Endothelial cell of umbilical vein (primary cell): ENCODE measurements at regions not wholly inside any gene's neighbourhood (a gene's known extent, or its start where the extent isn't known, plus 50 kb on each side); places are given as distances from the start of the nearest gene placed in this dataset.

Experiments used
- BruUV-seq: library from RNA; stranded (reverse); fragments of 400-500 nt; replicated peaks from 2 replicates; lab custom pipeline; 2021; lab: Mats Ljungman, UMichigan
- CTCF ChIA-PET: fragments of 300-600, 350-600 bp; sonication (Branson Sonifier 250); formaldehyde crosslinking; loops from one replicate; lab custom pipeline; 2021; ENCODE audit warnings: antibody characterized with exemption, inconsistent platforms; lab: Charles Lee
- POLR2A ChIA-PET: fragments of 300-600, 350-600 bp; sonication (Branson Sonifier 250); formaldehyde crosslinking; loops from one replicate; lab custom pipeline; 2021; ENCODE audit warnings: antibody characterized with exemption, inconsistent platforms; lab: Charles Lee
- DNase-seq: peaks from one replicate; pipeline ENCODE4 v3.0.0-alpha.2; 2011; ENCODE audit warnings: low read depth, low spot score
- FAIRE-seq: peaks from 2 replicates; lab custom pipeline; 2011; peaks lifted over from hg19 to GRCh38; lab: Jason Lieb, UNC
- H2AFZ ChIP-seq: 2 replicates; pipeline ENCODE4 v1.6.0; 2012; ENCODE audit warnings: low read depth, low read length, control low read depth, inconsistent platforms
- H3K27ac ChIP-seq: 2 replicates; pipeline ENCODE4 v1.5.1; 2011; ENCODE audit warnings: low read depth, mild to moderate bottlenecking, control low read depth, low read length, moderate library complexity; ENCODE audit not compliant: insufficient read depth
- H3K27me3 ChIP-seq, 2 experiments: 2 replicates each; pipeline versions ENCODE4 v1.6.0 to v1.6.1; 2011; ENCODE audit warnings: low read length in 2 of 2, mixed read lengths in 1 of 2; ENCODE audit not compliant: control insufficient read depth in 2 of 2, insufficient read depth in 2 of 2
- H3K36me3 ChIP-seq, 2 experiments: 2 replicates in 1 of 2; 3 replicates in 1 of 2; pipeline ENCODE4 v1.5.1; 2011; ENCODE audit warnings: low read length in 2 of 2, mild to moderate bottlenecking in 1 of 2, moderate library complexity in 1 of 2; ENCODE audit not compliant: control insufficient read depth in 2 of 2, insufficient read depth in 2 of 2; ENCODE audit errors: extremely low read depth in 1 of 2
- H3K4me1 ChIP-seq: 3 replicates; pipeline ENCODE4 v1.5.1; 2011; ENCODE audit warnings: mild to moderate bottlenecking, low read length; ENCODE audit not compliant: control insufficient read depth, insufficient read depth; ENCODE audit errors: extremely low read depth
- H3K4me2 ChIP-seq: 2 replicates; pipeline ENCODE4 v1.6.1; 2011; ENCODE audit warnings: low read length, control low read depth, mixed read lengths; ENCODE audit not compliant: insufficient read depth
- H3K4me3 ChIP-seq, 3 experiments: fragments of 200-600 bp in 1 of 3; sonication (generic), shearing (Covaris generic) in 1 of 3; replicated peaks in 1 of 3; 2 replicates each; pipeline ENCODE4 v1.5.1; 2011 to 2016; ENCODE audit warnings: control low read depth in 3 of 3, low read length in 3 of 3, mild to moderate bottlenecking in 2 of 3, inconsistent platforms in 1 of 3, low read depth in 1 of 3, moderate library complexity in 1 of 3; ENCODE audit not compliant: insufficient read depth in 1 of 3
- H3K79me2 ChIP-seq: 2 replicates; pipeline ENCODE4 v1.6.0; 2012; ENCODE audit warnings: low read length, inconsistent platforms; ENCODE audit not compliant: control insufficient read depth, insufficient read depth
- H3K9ac ChIP-seq: replicated peaks from 2 replicates; pipeline ENCODE3; 2011; ENCODE audit warnings: low read length, control low read depth; ENCODE audit not compliant: insufficient read depth; ENCODE audit errors: extremely low read depth
- H3K9me1 ChIP-seq: replicated peaks from 3 replicates; pipeline ENCODE4 v1.6.0; 2011; ENCODE audit warnings: mild to moderate bottlenecking, low read length; ENCODE audit not compliant: control insufficient read depth, insufficient read depth; ENCODE audit errors: extremely low read depth
- H3K9me3 ChIP-seq: replicated peaks from 2 replicates; pipeline ENCODE4 v1.5.1; 2012; ENCODE audit warnings: low read length, inconsistent platforms; ENCODE audit not compliant: control insufficient read depth, insufficient read depth
- H4K20me1 ChIP-seq: replicated peaks from 2 replicates; pipeline ENCODE3; 2011; ENCODE audit warnings: mild to moderate bottlenecking, low read length; ENCODE audit not compliant: control insufficient read depth, insufficient read depth; ENCODE audit errors: extremely low read depth
- CTCF ChIP-seq, 2 donors: IDR thresholded peaks; 1 replicate in 1 of 2; 2 replicates in 1 of 2; pipeline ENCODE4 v1.5.1; 2011; ENCODE audit warnings: low read length in 2 of 2, mild to moderate bottlenecking in 2 of 2, moderate library complexity in 2 of 2, control low read depth in 1 of 2, inconsistent platforms in 1 of 2, low read depth in 1 of 2; ENCODE audit not compliant: insufficient read depth in 1 of 2; ENCODE audit errors: extremely low read depth in 1 of 2
- EZH2 ChIP-seq: IDR thresholded peaks from 2 replicates; pipeline ENCODE4 v1.6.1; 2012; ENCODE audit warnings: borderline replicate concordance, low read depth, mild to moderate bottlenecking, moderate library complexity, low read length, inconsistent platforms; ENCODE audit not compliant: severe bottlenecking
- FOS ChIP-seq: IDR thresholded peaks from 2 replicates; pipeline ENCODE4 v1.6.1; 2011; ENCODE audit warnings: mild to moderate bottlenecking, low read length, moderate library complexity, borderline replicate concordance; ENCODE audit not compliant: insufficient read depth
- GATA2 ChIP-seq: IDR thresholded peaks from 2 replicates; pipeline ENCODE4 v1.7.0; 2011; ENCODE audit warnings: low read depth, mild to moderate bottlenecking, moderate library complexity, mixed read lengths, low read length; ENCODE audit not compliant: insufficient read length, insufficient read depth
- JUN ChIP-seq: IDR thresholded peaks from 2 replicates; pipeline ENCODE4 v1.6.1; 2011; ENCODE audit warnings: borderline replicate concordance, low read depth; ENCODE audit not compliant: insufficient read length, insufficient read depth
- MAX ChIP-seq: IDR thresholded peaks from 2 replicates; pipeline ENCODE4 v1.6.1; 2011; ENCODE audit not compliant: insufficient read depth, insufficient read length
- MYC ChIP-seq: IDR thresholded peaks from one replicate; pipeline ENCODE4 v1.6.1; 2011; ENCODE audit warnings: mild to moderate bottlenecking, low read depth, low read length
- POLR2A ChIP-seq: IDR thresholded peaks from 2 replicates; pipeline ENCODE4 v1.6.1; 2012; ENCODE audit warnings: low read depth, mild to moderate bottlenecking, control low read depth, low read length
- POLR2AphosphoS5 ChIP-seq: IDR thresholded peaks from 2 replicates; pipeline ENCODE4 v1.6.1; 2012; ENCODE audit warnings: low read depth, mild to moderate bottlenecking, control low read depth, low read length, moderate library complexity; ENCODE audit not compliant: insufficient read depth
- dilution Hi-C: fragments of 300-500 bp; cut with MboI; formaldehyde crosslinking; loops from one replicate; pipeline ENCODE4 v1.15.0; 2019; ENCODE audit warnings: low sequenced_read_pairs; ENCODE audit not compliant: extremely low pct_ligation_motif_present
- intact Hi-C: fragments of 100-400 bp; cut with micrococcal nuclease; formaldehyde crosslinking; loops from one replicate; pipeline ENCODE4 v1.10.0; 2022

GRCh38 chr12:28755027-28755426 lies 394.1 kb upstream of the FAR2 start:
- Histone ChIP-seq H3K36me3 (no peaks in the 10 kb centered on the region), H3K9ac (no peak overlapping the region), H4K20me1 (no peaks in the 10 kb centered on the region), H3K79me2 (no peaks in the 10 kb centered on the region), H3K9me1 (no peaks in the 10 kb centered on the region), H3K4me1 (no peaks in the 10 kb centered on the region), H2AFZ (no peak overlapping the region), H3K27me3 (no peaks in the 10 kb centered on the region), H3K4me3 (no peak overlapping the region), H3K9me3 (no peaks in the 10 kb centered on the region), H3K4me2 (no peak overlapping the region), H3K27ac (no peak overlapping the region)
- no peak for TF ChIP-seq MYC
- TF ChIP-seq EZH2 = no peak
- TF ChIP-seq JUN = no peak
- TF ChIP-seq GATA2 = no peak
- TF ChIP-seq MAX = no peak
- no peak for TF ChIP-seq POLR2AphosphoS5
- TF ChIP-seq FOS = no peak
- TF ChIP-seq CTCF (IDR thresholded peaks at IDR 0.05; ENCODE audit: extremely low read depth in 1 of 2, insufficient read depth in 1 of 2, low read depth in 1 of 2, low read length in 2 of 2) = no peak
- no peak for TF ChIP-seq POLR2A
- CTCF ChIA-PET = no interaction called here
- DNase-seq (no peak), FAIRE-seq (no peak)
- POLR2A ChIA-PET = no interaction called here
- intact Hi-C loops = no loop called here
- no TSS peak for BruUV-seq
- dilution Hi-C loops = no loop called here
